Heart right ventricle (tissue), 16 donors: ENCODE measurements at regions not wholly inside any gene's neighbourhood (a gene's known extent, or its start where the extent isn't known, plus 50 kb on each side); places are given as distances from the start of the nearest gene placed in this dataset.

Source experiments
- ATAC-seq, 8 donors: fragments of 200-7000 bp; cut with Tn5 transposase; one replicate each; pipeline ENCODE4 v1.9.1; 2020; ENCODE audit warnings: mild to moderate bottlenecking in 8 of 8, moderate library complexity in 8 of 8, moderate number of reproducible peaks in 1 of 8
- DNase-seq, 2 donors: peaks; one replicate each; pipeline ENCODE4 v3.0.0-alpha.2; 2020
- H3K27ac ChIP-seq, 10 donors: fragments of 200-600 bp; sonication (generic) in 2 of 10; one replicate each; pipeline versions ENCODE4 v1.5.0 to v1.8.0; 2020 to 2022; ENCODE audit warnings: mild to moderate bottlenecking in 3 of 10
- H3K27me3 ChIP-seq, 7 donors: fragments of 200-600 bp; one replicate each; pipeline ENCODE4 v1.8.0; 2021 to 2022; ENCODE audit warnings: mild to moderate bottlenecking in 2 of 7
- H3K36me3 ChIP-seq, 9 donors: fragments of 200-600 bp; sonication (generic) in 1 of 9; one replicate each; pipeline versions ENCODE4 v1.5.0 to v1.8.0; 2020 to 2022; ENCODE audit warnings: mild to moderate bottlenecking in 2 of 9
- H3K4me1 ChIP-seq, 9 donors: fragments of 200-600 bp; sonication (generic) in 1 of 9; one replicate each; pipeline versions ENCODE4 v1.5.0 to v1.8.0; 2020 to 2022; ENCODE audit warnings: mild to moderate bottlenecking in 4 of 9
- H3K4me3 ChIP-seq, 10 donors: fragments of 200-600 bp; sonication (generic) in 2 of 10; one replicate each; pipeline versions ENCODE4 v1.5.0 to v1.8.0; 2020 to 2022; ENCODE audit warnings: mild to moderate bottlenecking in 7 of 10, moderate library complexity in 2 of 10
- H3K9me3 ChIP-seq, 11 donors: fragments of 200-600 bp in 10 of 11; sonication (generic) in 2 of 11; one replicate each; pipeline versions ENCODE4 v1.5.0 to v1.8.0; 2013 to 2022; ENCODE audit warnings: mild to moderate bottlenecking in 2 of 11, control low read depth in 1 of 11, moderate library complexity in 1 of 11
- CTCF ChIP-seq, 9 donors: fragments of 200-600 bp; sonication (generic) in 2 of 9; IDR thresholded peaks; one replicate each; pipeline versions ENCODE4 v1.5.0 to v1.8.0; 2021 to 2022; ENCODE audit warnings: antibody characterized with exemption in 9 of 9, mild to moderate bottlenecking in 5 of 9, moderate library complexity in 1 of 9
- WGBS, 2 donors: extraction: QIAGEN DNeasy Blood & Tissue Kit; methylation state at CpG; one replicate each; pipeline ENCODE4 v1.1.7; 2013; ENCODE audit warnings: inconsistent platforms in 1 of 2; 5-methylcytosine and 5-hydroxymethylcytosine counted together
- intact Hi-C, 10 donors: fragments of 100-400 bp; cut with DNase I; formaldehyde crosslinking; loops; one replicate each; pipeline versions ENCODE4 v1.11.1 to v1.14.2; 2022
- donor health status: Arrhythmogenic right ventricular cardiomyopathy.
- donor health status: ischemic (EF 13 %, LVEDD 7.1; RV severe dilation, severe dysfunction).
- donor health status: healthy with polysubstance abuse.
- donor health status: DM: no; HTN: yes; CAD: no.
- donor health status: DM: no; HTN: no; CAD: no.
- donor health status: ischemic (EF 25% LVEDD 6.9; RV normal size, moderate dysfunction).
- donor health status: ischemic (EF 25% LVEDD 5.7; RV mildly dilated, moderate dysfunction).
- donor health status: healthy.
- donor health status: DM: yes; HTN: yes; CAD: no.
- donor health status: Ischemic cardiomyopathy.
- donor health status: ischemic (EF 35%, LVEDD 5.7; RV mildly dilated, moderate dysfunction).
- donor health status: nonischemic (EF 11% LVEDD 7.7; RV severe dilation, severe dysfunction).
- donor health status: DM: yes; HTN: yes; CAD: no.
- donor health status: PGD.
- donor health status: ischemic (EF 29% LVEDD 5.4; RV normal size, mild dysfunction).
- donor health status: nonischemic (EF 23%, LVEDD 6.1; RV moderate dilation, normal function).

GRCh38 chr2:30334762-30335363 is 103.5 kb downstream of the LBH start:
- peak in 7 of 8 donors; percentile 15 to 75 (median 57) for ATAC-seq
- no peak for DNase-seq
- TF ChIP-seq CTCF (IDR thresholded peaks at IDR 0.05): peak in 6 of 9 donors; percentile 29 to 61 (median 38)
- peaks cover 7 to 50% (median 39%) of the 10 kb centered on the region in 9 donors for H3K4me1 ChIP-seq
- H3K4me3 ChIP-seq: no peak overlapping the region
- H3K27me3 ChIP-seq: no peaks in the 10 kb centered on the region
- peak overlapping the region in 6 of 10 donors; percentile 7 to 73 (median 42) for H3K27ac ChIP-seq
- no peaks in the 10 kb centered on the region for H3K36me3 ChIP-seq
- intact Hi-C loops: loop anchor here in 4 of 10 donors (10.0 kb wide), 3 partner anchors 120 to 370 kb away; no protein-coding TSS in a partner anchor
- no peaks in the 10 kb centered on the region for H3K9me3 ChIP-seq
- WGBS, 2 donors: 60 to 73% methylated on average over 3 of the region's 3 CpGs

- TF ChIP-seq CTCF (IDR thresholded peaks at IDR 0.05): peak in 1 of 9 donors; percentile 15
- Histone ChIP-seq H3K27me3 (no peaks in the 10 kb centered on the region), H3K27ac (peak overlapping the region in 6 of 10 donors; percentile 7 to 73 (median 48)), H3K9me3 (no peaks in the 10 kb centered on the region), H3K36me3 (no peaks in the 10 kb centered on the region), H3K4me3 (no peak overlapping the region), H3K4me1 (peaks cover 7 to 50% (median 39%) of the 10 kb centered on the region in 9 donors)
- DNase-seq: no peak
- 51 to 58% methylated on average over 2 of the region's 2 CpGs for WGBS, 2 donors
- peak in 6 of 8 donors; percentile 28 to 52 (median 41) for ATAC-seq
- intact Hi-C loops: loop anchor here in 4 of 10 donors (10.0 kb wide), 3 partner anchors 119 to 369 kb away; no protein-coding TSS in a partner anchor
These were observed 104.8 kb downstream of the LBH start for GRCh38 chr2:30336084-30336483.

GRCh38 chr2:30336978-30337841 is 105.9 kb downstream of the LBH start:
- 87 to 88% methylated on average over 16 of the region's 16 CpGs for WGBS, 2 donors
- no peak for TF ChIP-seq CTCF (IDR thresholded peaks at IDR 0.05)
- Histone ChIP-seq H3K36me3 (no peaks in the 10 kb centered on the region), H3K4me1 (peaks cover 7 to 50% (median 39%) of the 10 kb centered on the region in 9 donors), H3K9me3 (no peaks in the 10 kb centered on the region), H3K4me3 (no peak overlapping the region), H3K27ac (peak overlapping the region in 2 of 10 donors; percentile 21 to 73), H3K27me3 (no peaks in the 10 kb centered on the region)
- DNase-seq: no peak
- intact Hi-C loops: loop anchor here in 4 of 10 donors (10.0 kb wide), 3 partner anchors 118 to 368 kb away; no protein-coding TSS in a partner anchor
- no peak for ATAC-seq

- H3K27me3 ChIP-seq: no peaks in the 10 kb centered on the region
- no peaks in the 10 kb centered on the region for H3K36me3 ChIP-seq
- ATAC-seq: no peak
- WGBS, 2 donors: 72 to 76% methylated on average over 3 of the region's 3 CpGs
- intact Hi-C loops: loop anchor here in 4 of 10 donors (10.0 kb wide), 3 partner anchors 116 to 366 kb away; no protein-coding TSS in a partner anchor
- no peak for TF ChIP-seq CTCF (IDR thresholded peaks at IDR 0.05)
- peaks cover 0 to 5% (median 0%) of the 10 kb centered on the region in 11 donors for H3K9me3 ChIP-seq
- DNase-seq: no peak
- H3K27ac ChIP-seq: peak overlapping the region in 1 of 10 donors; percentile 36
- H3K4me3 ChIP-seq: no peak overlapping the region
- peaks cover 4 to 38% (median 29%) of the 10 kb centered on the region in 9 donors for H3K4me1 ChIP-seq
These were observed 107.1 kb downstream of the LBH start for GRCh38 chr2:30338475-30338874.
